ENCODE measurements at regions not wholly inside any gene's neighbourhood (a gene's known extent, or its start where the extent isn't known, plus 50 kb on each side); places are given as distances from the start of the nearest gene placed in this dataset.

DNA sequence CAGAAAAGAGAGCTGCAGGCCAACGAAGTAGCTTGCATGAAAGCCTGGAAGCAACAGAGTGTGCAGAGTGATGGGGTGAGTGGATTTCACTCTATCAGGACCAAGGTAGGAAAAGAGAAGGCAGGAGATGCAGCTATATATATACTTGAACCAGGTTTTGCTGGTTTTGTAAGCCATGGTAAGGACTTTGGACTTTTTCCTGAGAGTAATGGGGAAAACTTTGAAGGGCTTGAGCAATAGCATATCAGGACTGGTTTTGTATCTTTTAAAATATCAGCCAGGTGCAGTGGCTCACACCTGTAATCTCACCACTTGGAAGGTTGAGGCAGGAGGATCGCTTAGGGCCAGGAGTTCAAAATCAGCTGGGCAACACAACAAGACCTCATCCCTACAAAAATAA is 120.6 kb upstream of the NRP1 start:
- no peak overlapping the region for H3K27ac ChIP-seq

GRCh38 chr10:33454554-33454953 is 120.1 kb upstream of the NRP1 start:
- no peak for TF ChIP-seq ZFX (IDR thresholded peaks at IDR 0.05; ENCODE audit: borderline replicate concordance)
- TF ChIP-seq CTCF (IDR thresholded peaks at IDR 0.05) = no peak

More for the DNA sequence above, 120.6 kb upstream of the NRP1 start:
- TF ChIP-seq ZFX (IDR thresholded peaks at IDR 0.05; ENCODE audit: borderline replicate concordance) (no peak), CTCF (IDR thresholded peaks at IDR 0.05) (no peak)

GRCh38 chr10:33453081-33454025 is 118.9 kb upstream of the NRP1 start:
- TF ChIP-seq CTCF (IDR thresholded peaks at IDR 0.05) = no peak
- no peak for TF ChIP-seq ZFX (IDR thresholded peaks at IDR 0.05; ENCODE audit: borderline replicate concordance)

More at GRCh38 chr10:33454554-33454953, 120.1 kb upstream of the NRP1 start:
- no peak overlapping the region for H3K27ac ChIP-seq

GRCh38 chr10:33448421-33449140 is 114.1 kb upstream of the NRP1 start:
- TF ChIP-seq CTCF (IDR thresholded peaks at IDR 0.05) = no peak
- TF ChIP-seq ZFX (IDR thresholded peaks at IDR 0.05; ENCODE audit: borderline replicate concordance) = no peak
- no peak overlapping the region for H3K27ac ChIP-seq

More at GRCh38 chr10:33453081-33454025, 118.9 kb upstream of the NRP1 start:
- H3K27ac ChIP-seq = no peak overlapping the region

GRCh38 chr10:33441561-33441960 is 107.1 kb upstream of the NRP1 start:
- TF ChIP-seq ZFX (IDR thresholded peaks at IDR 0.05; ENCODE audit: borderline replicate concordance) (no peak), CTCF (IDR thresholded peaks at IDR 0.05) (no peak)
- no peak overlapping the region for H3K27ac ChIP-seq

- no peak overlapping the region for H3K27ac ChIP-seq
- TF ChIP-seq ZFX (IDR thresholded peaks at IDR 0.05; ENCODE audit: borderline replicate concordance) = no peak
- TF ChIP-seq CTCF (IDR thresholded peaks at IDR 0.05) = no peak
Observed at GRCh38 chr10:33434933-33435332, 100.5 kb upstream of the NRP1 start.
